LNCAP (cell line): ENCODE measurements at regions not wholly inside any gene's neighbourhood (a gene's known extent, or its start where the extent isn't known, plus 50 kb on each side); places are given as distances from the start of the nearest gene placed in this dataset.

Experiments
- TF ChIP-seq, protein P1 (sequence below): fragments of 450-650 bp; IDR thresholded peaks from 2 replicates; pipeline ENCODE4 v1.5.1; 2017; ENCODE audit warnings: mild to moderate bottlenecking

DNA sequence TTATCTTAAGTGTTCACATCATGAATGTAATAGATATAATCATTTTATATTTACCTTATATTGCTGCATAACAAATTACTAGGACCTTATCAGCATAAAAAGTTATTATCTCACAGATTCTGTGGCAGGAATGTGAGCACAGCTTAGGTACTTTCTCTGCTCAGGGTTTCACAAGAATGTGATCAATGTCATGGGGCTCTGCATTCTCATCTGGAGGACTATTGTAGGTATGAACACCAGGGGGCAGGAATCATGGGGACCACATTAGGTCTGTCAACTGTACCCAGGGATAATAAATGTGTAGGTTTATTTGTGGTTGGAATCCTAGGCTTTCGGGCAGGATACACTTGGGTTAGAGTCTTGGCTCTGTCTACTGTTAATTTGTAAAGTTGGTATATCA, 519.2 kb downstream of the ARAP2 start:
- TF ChIP-seq, protein P1, sequence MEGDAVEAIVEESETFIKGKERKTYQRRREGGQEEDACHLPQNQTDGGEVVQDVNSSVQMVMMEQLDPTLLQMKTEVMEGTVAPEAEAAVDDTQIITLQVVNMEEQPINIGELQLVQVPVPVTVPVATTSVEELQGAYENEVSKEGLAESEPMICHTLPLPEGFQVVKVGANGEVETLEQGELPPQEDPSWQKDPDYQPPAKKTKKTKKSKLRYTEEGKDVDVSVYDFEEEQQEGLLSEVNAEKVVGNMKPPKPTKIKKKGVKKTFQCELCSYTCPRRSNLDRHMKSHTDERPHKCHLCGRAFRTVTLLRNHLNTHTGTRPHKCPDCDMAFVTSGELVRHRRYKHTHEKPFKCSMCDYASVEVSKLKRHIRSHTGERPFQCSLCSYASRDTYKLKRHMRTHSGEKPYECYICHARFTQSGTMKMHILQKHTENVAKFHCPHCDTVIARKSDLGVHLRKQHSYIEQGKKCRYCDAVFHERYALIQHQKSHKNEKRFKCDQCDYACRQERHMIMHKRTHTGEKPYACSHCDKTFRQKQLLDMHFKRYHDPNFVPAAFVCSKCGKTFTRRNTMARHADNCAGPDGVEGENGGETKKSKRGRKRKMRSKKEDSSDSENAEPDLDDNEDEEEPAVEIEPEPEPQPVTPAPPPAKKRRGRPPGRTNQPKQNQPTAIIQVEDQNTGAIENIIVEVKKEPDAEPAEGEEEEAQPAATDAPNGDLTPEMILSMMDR, result 0 out of 2 replicates have a peak, but pooled peaks have one; percentile 26

GRCh38 chr4:35730414-35730813, 513.9 kb downstream of the ARAP2 start:
- TF ChIP-seq, protein P1, result no peak

GRCh38 chr4:35734381-35735098, 509.8 kb downstream of the ARAP2 start:
- TF ChIP-seq, protein P1, result no peak

- TF ChIP-seq, protein P1, result no peak
Observed at GRCh38 chr4:35739308-35739707, 505.0 kb downstream of the ARAP2 start.

DNA sequence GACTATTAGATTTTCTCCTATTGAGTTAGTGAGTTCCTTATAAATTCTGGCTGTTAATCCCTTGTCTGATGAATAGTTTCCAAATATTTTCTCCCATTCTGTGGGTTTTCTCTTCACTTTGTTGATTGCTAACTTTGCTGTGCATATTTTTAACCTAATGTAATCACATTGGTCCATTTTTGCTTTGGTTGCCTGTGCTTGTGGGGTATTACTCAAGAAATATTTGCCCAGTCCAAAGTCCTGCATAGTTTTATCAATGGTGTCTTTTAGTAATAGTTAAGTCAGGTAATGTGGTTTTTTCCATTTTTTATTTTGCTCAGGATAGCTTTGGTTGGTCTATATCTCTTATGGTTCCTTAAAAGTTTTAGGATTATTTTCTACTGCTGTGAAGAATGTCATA, 490.3 kb downstream of the ARAP2 start:
- TF ChIP-seq, protein P1, result no peak

- TF ChIP-seq, protein P1, result no peak
Observed at GRCh38 chr4:35757836-35758235, 486.5 kb downstream of the ARAP2 start.

- TF ChIP-seq, protein P1, result no peak
Observed at GRCh38 chr4:35760807-35761206, 483.5 kb downstream of the ARAP2 start.

- TF ChIP-seq, protein P1, result no peak
Observed at GRCh38 chr4:35771571-35771970, 472.7 kb downstream of the ARAP2 start.
